Esophagus muscularis mucosa (tissue), 4 donors: ENCODE measurements at regions not wholly inside any gene's neighbourhood (a gene's known extent, or its start where the extent isn't known, plus 50 kb on each side); places are given as distances from the start of the nearest gene placed in this dataset.
"Not testable (repeated sequence)": the region's sequence is repeated elsewhere in the genome, so short reads cannot be mapped to it uniquely, and the experiment has no call there.

Experiments used
- CTCF ChIP-seq, 3 experiments: fragments of 200-600 bp in 2 of 3; fragments of 450-650 bp in 1 of 3; sonication (generic) in 2 of 3; IDR thresholded peaks; one replicate each; pipeline ENCODE4 v1.5.1; 2017 to 2019; ENCODE audit warnings: antibody characterized with exemption in 3 of 3, mild to moderate bottlenecking in 2 of 3, moderate library complexity in 1 of 3
- EP300 ChIP-seq: sonication (generic); formaldehyde crosslinking; IDR thresholded peaks from one replicate; pipeline ENCODE4 v1.6.1; 2017; ENCODE audit warnings: antibody characterized with exemption
- POLR2A ChIP-seq: fragments of 450-650 bp; IDR thresholded peaks from one replicate; pipeline ENCODE4 v1.6.1; 2017; ENCODE audit warnings: antibody characterized with exemption, moderate library complexity, mild to moderate bottlenecking, low read depth
- POLR2AphosphoS5 ChIP-seq, 2 donors: sonication (generic); formaldehyde crosslinking; IDR thresholded peaks; one replicate each; pipeline ENCODE4 v1.6.1; 2017; ENCODE audit warnings: antibody characterized with exemption in 2 of 2

- not testable (repeated sequence) for TF ChIP-seq CTCF (IDR thresholded peaks at IDR 0.05); POLR2A; EP300; POLR2AphosphoS5 (IDR thresholded peaks at IDR 0.05)
Measured at GRCh38 chr5:68020461-68020969, 195.0 kb upstream of the PIK3R1 start.
